HG03575 (cell line): ENCODE measurements at regions not wholly inside any gene's neighbourhood (a gene's known extent, or its start where the extent isn't known, plus 50 kb on each side); places are given as distances from the start of the nearest gene placed in this dataset.

Source experiments
- ATAC-seq: cut with Tn5 transposase; IDR thresholded peaks from one replicate; pipeline ENCODE4 v1.9.1; 2021; ENCODE audit not compliant: unreplicated experiment, insufficient number of reproducible peaks, low FRiP score; ENCODE audit errors: extremely low read depth

GRCh38 chr11:80625563-80625962 lies 1184.7 kb upstream of the TENM4 start:
- ATAC-seq, result no peak

GRCh38 chr11:80621871-80622270 lies 1181.0 kb upstream of the TENM4 start:
- ATAC-seq, result no peak

DNA sequence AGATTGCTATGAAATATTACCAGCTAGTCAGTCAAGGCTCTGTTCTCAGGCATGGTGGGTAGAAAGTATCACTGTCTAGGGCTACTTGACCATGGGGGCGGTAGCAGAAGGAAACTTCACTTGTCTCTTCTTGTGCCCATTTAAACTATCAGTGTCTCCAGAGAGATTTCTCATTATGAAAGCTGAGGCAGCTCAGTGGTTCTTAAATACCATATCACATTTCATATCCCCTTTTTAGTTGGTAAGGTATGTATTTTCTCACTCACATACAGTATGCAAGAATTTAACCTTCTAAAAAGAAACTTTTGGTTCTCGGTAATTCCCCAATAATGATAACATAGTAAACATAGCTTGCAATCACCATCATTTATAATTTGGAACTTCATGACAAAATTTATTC lies 1180.0 kb upstream of the TENM4 start:
- ATAC-seq, result no peak

- no peak for ATAC-seq
These were observed 1176.3 kb upstream of the TENM4 start for GRCh38 chr11:80617156-80617555.

DNA sequence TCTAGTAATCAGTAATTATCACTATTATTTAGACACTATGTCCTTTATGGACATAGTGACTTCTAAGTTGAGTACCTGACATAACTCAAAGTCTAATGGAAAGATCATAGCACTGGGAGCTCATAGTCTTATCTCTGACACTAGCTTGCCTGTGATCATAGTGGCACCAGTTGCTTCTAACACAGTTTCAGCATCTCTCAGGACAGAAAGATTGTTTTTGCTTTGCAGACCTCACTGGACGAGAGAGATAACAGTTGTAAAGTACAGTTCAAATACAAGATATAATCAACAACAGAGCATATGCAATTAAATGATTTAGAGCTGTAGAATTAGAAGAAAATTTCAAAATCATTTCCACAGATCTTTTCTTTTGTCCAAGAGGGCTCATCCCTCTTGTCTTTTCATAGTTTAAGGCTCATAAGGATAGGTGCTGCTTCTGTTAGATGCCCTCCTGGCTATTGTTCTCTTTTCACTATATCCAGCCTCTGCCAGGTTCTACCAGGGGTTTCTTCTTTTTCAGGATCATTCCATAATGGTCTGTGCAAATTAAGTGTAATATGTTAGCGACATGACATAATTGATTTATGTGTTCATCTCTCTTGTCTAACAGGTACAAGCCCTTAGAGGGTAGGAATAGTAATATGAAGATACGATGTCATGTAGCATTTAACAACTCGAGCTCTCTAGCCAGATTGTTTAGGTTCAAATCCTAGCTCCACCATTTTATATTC lies 1175.4 kb upstream of the TENM4 start:
- ATAC-seq, result no peak

GRCh38 chr11:80613655-80614054 lies 1172.8 kb upstream of the TENM4 start:
- ATAC-seq, result no peak

DNA sequence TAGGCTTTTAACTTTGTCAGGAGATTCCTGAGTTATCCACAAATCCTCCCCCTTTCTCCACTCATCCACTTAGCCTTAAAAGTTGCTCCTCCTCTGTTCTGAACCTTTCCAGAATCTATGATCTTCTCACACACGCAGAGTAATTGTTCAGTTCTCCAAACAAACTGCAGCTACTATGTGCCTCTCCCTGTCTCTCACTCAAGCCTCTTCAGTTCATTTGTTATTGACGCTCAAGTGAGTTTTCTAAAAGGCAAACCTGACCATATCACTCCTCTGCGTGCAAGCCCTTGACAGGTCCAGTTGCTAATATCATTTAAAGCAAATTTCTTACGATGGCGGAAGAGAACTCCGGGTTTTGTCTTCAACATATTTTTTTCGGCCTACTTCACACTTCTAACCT lies 1169.7 kb upstream of the TENM4 start:
- no peak for ATAC-seq

- no peak for ATAC-seq
These were observed 1162.6 kb upstream of the TENM4 start for GRCh38 chr11:80603472-80603871.

DNA sequence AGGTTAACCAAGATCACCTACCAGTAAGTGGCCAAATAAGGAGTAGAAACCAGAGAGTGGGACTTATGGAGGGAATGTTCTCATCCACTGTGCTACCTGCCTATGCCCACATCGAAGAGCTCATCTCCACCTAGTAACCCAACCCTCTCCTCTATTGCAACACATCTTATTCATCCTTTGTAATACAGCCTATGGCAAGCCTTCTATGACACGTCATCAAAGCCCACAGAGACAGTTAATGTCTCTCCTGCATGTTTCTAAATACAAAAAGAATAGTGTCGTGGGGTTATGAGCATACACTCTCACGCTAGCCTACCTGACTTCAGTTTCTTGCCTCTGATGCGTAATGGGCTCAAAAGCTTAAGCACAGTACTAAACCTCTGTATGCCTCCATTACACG lies 1158.1 kb upstream of the TENM4 start:
- no peak for ATAC-seq

- ATAC-seq, result no peak
These were observed 1155.5 kb upstream of the TENM4 start for GRCh38 chr11:80596291-80596810.

DNA sequence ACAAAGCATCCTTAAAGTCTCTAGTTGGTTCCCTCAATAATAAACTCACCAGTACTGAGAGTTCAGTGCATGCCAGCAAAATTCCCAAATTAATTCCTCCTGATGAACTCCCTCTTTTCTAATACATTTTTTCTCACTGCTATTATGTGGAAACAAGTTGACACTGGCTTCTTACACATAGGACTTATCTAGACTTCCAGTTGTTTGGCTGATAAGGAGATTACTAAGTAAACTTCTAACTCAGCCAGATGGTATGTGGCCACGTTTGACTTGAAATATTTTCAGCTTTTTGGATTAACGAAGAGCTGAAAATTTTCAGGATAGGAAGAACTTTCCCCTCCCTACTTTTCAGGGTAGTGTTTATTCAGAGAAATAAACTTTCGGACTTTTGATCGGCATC lies 1154.2 kb upstream of the TENM4 start:
- no peak for ATAC-seq

DNA sequence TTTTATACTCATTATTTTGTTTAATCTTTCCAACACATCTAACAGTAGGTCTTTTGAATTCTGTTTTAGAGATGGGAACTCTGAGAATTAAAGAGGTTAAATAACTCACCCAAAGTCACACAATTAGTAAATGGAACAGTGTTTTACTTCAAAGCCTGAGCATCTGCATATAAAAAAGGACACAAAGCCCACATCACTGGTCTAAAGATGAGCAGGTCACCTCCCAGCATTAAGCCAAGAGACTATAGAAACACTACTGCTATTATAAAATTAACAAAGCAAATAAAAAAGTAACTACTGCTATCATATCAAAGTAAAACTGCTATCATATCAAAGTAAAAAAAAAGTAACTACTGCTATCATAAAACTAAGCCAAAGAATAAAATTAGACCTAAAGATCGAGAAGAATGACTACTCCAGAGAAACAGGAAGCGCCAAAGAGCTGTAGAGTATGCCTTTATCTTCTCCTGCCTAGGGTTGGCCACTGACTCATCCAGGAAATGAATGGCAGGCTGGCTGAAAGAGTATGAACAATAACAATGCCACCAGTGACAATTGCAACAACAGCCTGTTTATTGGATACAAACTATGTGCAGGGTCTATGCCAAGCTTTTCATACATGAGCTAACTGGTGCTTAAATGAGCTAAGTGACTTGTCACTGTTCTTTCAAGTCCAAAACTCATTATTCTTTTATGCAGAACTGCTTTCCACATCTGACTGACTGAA lies 1153.0 kb upstream of the TENM4 start:
- no peak for ATAC-seq

DNA sequence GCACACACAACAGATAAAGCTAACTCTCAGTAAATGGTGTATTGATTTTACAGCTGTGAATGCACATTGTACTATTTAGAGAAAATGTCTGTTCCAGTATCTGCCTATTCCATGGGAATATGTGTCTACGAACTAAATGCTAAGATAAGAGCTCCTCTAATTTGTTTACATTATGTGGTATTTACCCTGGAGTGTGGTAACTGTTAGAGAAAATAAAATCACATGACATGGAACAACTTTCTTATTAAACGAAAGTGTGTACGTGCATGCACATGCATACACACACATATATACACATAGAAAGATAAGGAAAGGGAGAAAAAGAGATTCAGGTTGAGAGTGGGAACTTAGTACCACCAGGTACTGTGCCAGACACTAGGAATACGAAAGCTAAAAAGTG lies 1151.7 kb upstream of the TENM4 start:
- ATAC-seq, result no peak

- ATAC-seq, result no peak
These were observed 1147.1 kb upstream of the TENM4 start for GRCh38 chr11:80587906-80588305.

GRCh38 chr11:80586464-80586863 lies 1145.6 kb upstream of the TENM4 start:
- ATAC-seq, result no peak

DNA sequence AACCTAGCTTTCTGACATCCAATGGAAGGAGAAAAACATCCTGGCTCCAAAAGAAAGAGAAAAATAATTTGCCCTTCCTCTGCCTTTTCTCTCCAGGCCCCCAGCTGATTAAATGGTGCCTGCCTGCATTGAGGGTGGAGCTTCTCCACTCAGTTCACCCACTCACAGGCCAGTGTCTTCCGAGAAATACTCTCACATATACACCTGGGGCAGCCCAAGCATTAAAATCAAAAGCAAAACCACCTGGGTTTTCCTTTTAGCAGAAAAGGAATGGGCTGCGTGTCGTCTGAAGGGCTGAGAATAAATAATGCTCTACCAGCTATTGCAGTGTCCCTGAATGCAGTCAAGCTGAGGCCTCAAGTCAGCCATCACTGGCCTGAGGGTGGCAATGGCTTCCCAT lies 1143.8 kb upstream of the TENM4 start:
- ATAC-seq, result no peak

GRCh38 chr11:80569832-80570231 lies 1129.0 kb upstream of the TENM4 start:
- no peak for ATAC-seq

DNA sequence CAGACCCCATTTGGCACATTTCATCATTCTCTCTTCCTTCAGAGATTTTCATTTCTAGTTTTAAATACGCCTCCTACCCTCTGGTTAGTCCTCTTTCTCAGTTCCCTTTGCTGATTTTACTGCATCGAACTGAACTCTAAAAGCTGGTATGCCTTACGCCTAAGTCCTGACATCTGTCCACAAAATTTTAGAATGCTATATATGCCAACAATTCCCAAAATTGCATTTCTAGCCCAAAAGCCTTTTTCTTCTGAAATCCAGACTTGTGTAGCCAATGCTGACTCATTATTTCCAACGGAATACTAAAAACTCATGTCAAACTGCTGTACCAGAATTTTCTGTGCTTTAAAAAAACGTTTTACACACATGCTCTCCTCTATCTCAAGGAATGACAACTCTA lies 1124.4 kb upstream of the TENM4 start:
- ATAC-seq, result no peak

DNA sequence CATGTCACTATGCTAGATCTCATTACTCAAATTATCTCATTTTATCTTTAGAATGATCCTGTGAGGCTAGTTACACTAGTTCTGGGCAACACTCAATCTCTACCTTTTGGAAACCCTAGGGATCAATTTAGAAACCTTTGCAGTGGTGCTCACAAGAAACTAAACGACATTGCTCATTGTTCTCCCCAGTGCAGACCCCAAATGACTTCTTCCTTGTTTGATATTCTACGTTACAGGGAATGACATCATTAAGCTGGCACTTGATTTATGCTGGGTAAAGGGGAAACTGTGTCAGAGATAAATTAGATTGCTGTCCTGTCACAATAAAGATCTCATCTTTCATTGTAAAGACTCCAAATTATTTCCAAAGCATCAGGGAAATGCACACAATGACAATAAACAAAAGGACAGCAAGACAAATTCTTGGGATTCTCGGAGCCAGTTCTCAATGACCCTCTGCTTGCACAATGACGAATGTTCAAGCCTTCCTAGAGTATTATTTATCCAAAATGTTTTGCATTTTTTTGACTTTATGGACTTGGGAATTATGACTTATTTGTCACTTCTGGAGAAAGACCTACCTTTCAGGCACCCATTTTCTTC lies 1121.8 kb upstream of the TENM4 start:
- no peak for ATAC-seq

GRCh38 chr11:80559942-80560341 lies 1119.1 kb upstream of the TENM4 start:
- ATAC-seq, result no peak
